BLaER1 treated with 17β-estradiol and CSF1 and Interleukin-3, amounts not matched to agents 10 nM and 100 nM (cell line): ENCODE measurements at regions not wholly inside any gene's neighbourhood (a gene's known extent, or its start where the extent isn't known, plus 50 kb on each side); places are given as distances from the start of the nearest gene placed in this dataset.

Experiments
- H3K27ac ChIP-seq, 11 experiments: shearing (Covaris generic); formaldehyde crosslinking; 2 replicates each; pipeline ENCODE4 v1.8.1; 2022
- H3K27me3 ChIP-seq, 11 experiments: shearing (Covaris generic); formaldehyde crosslinking; 2 replicates each; pipeline ENCODE4 v1.8.1; 2022
- H3K36me3 ChIP-seq, 11 experiments: shearing (Covaris generic); formaldehyde crosslinking; 2 replicates each; pipeline ENCODE4 v1.8.1; 2022
- H3K4me1 ChIP-seq, 10 experiments: shearing (Covaris generic); formaldehyde crosslinking; 2 replicates each; pipeline ENCODE4 v1.8.1; 2022
- H3K4me2 ChIP-seq, 11 experiments: shearing (Covaris generic); formaldehyde crosslinking; 2 replicates each; pipeline ENCODE4 v1.8.1; 2022
- H3K4me3 ChIP-seq, 10 experiments: shearing (Covaris generic); formaldehyde crosslinking; 2 replicates each; pipeline ENCODE4 v1.8.1; 2022
- H3K9ac ChIP-seq, 11 experiments: shearing (Covaris generic); formaldehyde crosslinking; 2 replicates each; pipeline ENCODE4 v1.8.1; 2022
- H3K9me3 ChIP-seq, 11 experiments: shearing (Covaris generic); formaldehyde crosslinking; replicated peaks in 1 of 11; 2 replicates each; pipeline ENCODE4 v1.8.1; 2022
- H4K20me1 ChIP-seq, 11 experiments: shearing (Covaris generic); formaldehyde crosslinking; 2 replicates each; pipeline ENCODE4 v1.8.1; 2022
- Cebpa-rat ChIP-seq, 11 experiments: shearing (Covaris generic); IDR thresholded peaks; 2 replicates each; pipeline ENCODE4 v1.8.1; 2022

GRCh38 chr21:28337315-28337714 is 655.4 kb downstream of the LTN1 start:
- no peak overlapping the region for H3K4me3 ChIP-seq
- no peaks in the 10 kb centered on the region for H3K27me3 ChIP-seq
- TF ChIP-seq Cebpa-rat (IDR thresholded peaks at IDR 0.05), result no peak
- H3K9ac ChIP-seq, result no peak overlapping the region
- no peaks in the 10 kb centered on the region for H3K9me3 ChIP-seq
- H3K27ac ChIP-seq, result no peak overlapping the region
- no peak overlapping the region for H3K4me2 ChIP-seq
- no peaks in the 10 kb centered on the region for H4K20me1 ChIP-seq
- peaks cover 0 to 11% (median 9%) of the 10 kb centered on the region in 10 experiments; a peak in 9 of 20 replicates for H3K4me1 ChIP-seq
- no peaks in the 10 kb centered on the region for H3K36me3 ChIP-seq

- no peak overlapping the region for H3K27ac ChIP-seq
- no peaks in the 10 kb centered on the region for H3K27me3 ChIP-seq
- peaks cover 0 to 11% (median 9%) of the 10 kb centered on the region in 10 experiments; a peak in 9 of 20 replicates for H3K4me1 ChIP-seq
- no peaks in the 10 kb centered on the region for H3K36me3 ChIP-seq
- no peak overlapping the region for H3K4me3 ChIP-seq
- H4K20me1 ChIP-seq, result no peaks in the 10 kb centered on the region
- TF ChIP-seq Cebpa-rat (IDR thresholded peaks at IDR 0.05), result no peak
- H3K9me3 ChIP-seq, result no peaks in the 10 kb centered on the region
- H3K4me2 ChIP-seq, result no peak overlapping the region
- no peak overlapping the region for H3K9ac ChIP-seq
Measured at GRCh38 chr21:28336314-28336713, 656.4 kb downstream of the LTN1 start.

- H3K27me3 ChIP-seq, result no peaks in the 10 kb centered on the region
- no peaks in the 10 kb centered on the region for H4K20me1 ChIP-seq
- H3K4me3 ChIP-seq, result no peak overlapping the region
- no peak overlapping the region for H3K9ac ChIP-seq
- H3K4me2 ChIP-seq, result no peak overlapping the region
- H3K9me3 ChIP-seq, result peaks cover 0 to 7% (median 5%) of the 10 kb centered on the region in 11 experiments; a peak in 6 of 22 replicates
- no peaks in the 10 kb centered on the region for H3K36me3 ChIP-seq
- no peak for TF ChIP-seq Cebpa-rat (IDR thresholded peaks at IDR 0.05)
- H3K27ac ChIP-seq, result no peak overlapping the region
- peaks cover 0 to 11% (median 8%) of the 10 kb centered on the region in 10 experiments; a peak in 9 of 20 replicates for H3K4me1 ChIP-seq
Measured at GRCh38 chr21:28334407-28334806, 658.3 kb downstream of the LTN1 start.

- Histone ChIP-seq H3K9me3 (peaks cover 6 to 14% (median 12%) of the 10 kb centered on the region in 11 experiments; a peak in 20 of 22 replicates), H3K27me3 (no peaks in the 10 kb centered on the region), H4K20me1 (no peaks in the 10 kb centered on the region), H3K4me3 (no peak overlapping the region), H3K36me3 (no peaks in the 10 kb centered on the region), H3K4me1 (peaks cover 0 to 4% (median under 1%) of the 10 kb centered on the region in 10 experiments; a peak in 8 of 20 replicates), H3K9ac (no peak overlapping the region), H3K4me2 (no peak overlapping the region), H3K27ac (no peak overlapping the region)
- no peak for TF ChIP-seq Cebpa-rat (IDR thresholded peaks at IDR 0.05)
Measured at GRCh38 chr21:28333578-28334075, 659.0 kb downstream of the LTN1 start.

- H3K4me1 ChIP-seq, result no peaks in the 10 kb centered on the region
- no peak overlapping the region for H3K9ac ChIP-seq
- no peak overlapping the region for H3K4me3 ChIP-seq
- H4K20me1 ChIP-seq, result no peaks in the 10 kb centered on the region
- H3K27ac ChIP-seq, result no peak overlapping the region
- no peak for TF ChIP-seq Cebpa-rat (IDR thresholded peaks at IDR 0.05)
- H3K36me3 ChIP-seq, result no peaks in the 10 kb centered on the region
- peaks cover 12 to 21% (median 18%) of the 10 kb centered on the region in 11 experiments; a peak in 21 of 22 replicates for H3K9me3 ChIP-seq
- H3K27me3 ChIP-seq, result no peaks in the 10 kb centered on the region
- no peak overlapping the region for H3K4me2 ChIP-seq
Measured at GRCh38 chr21:28332796-28333195, 659.9 kb downstream of the LTN1 start.

GRCh38 chr21:28325618-28326017 is 667.1 kb downstream of the LTN1 start:
- H3K4me1 ChIP-seq, result no peaks in the 10 kb centered on the region
- no peaks in the 10 kb centered on the region for H3K27me3 ChIP-seq
- H3K36me3 ChIP-seq, result no peaks in the 10 kb centered on the region
- H4K20me1 ChIP-seq, result no peaks in the 10 kb centered on the region
- peaks cover 13 to 24% (median 19%) of the 10 kb centered on the region in 11 experiments; a peak in 21 of 22 replicates for H3K9me3 ChIP-seq
- no peak overlapping the region for H3K9ac ChIP-seq
- H3K4me2 ChIP-seq, result no peak overlapping the region
- TF ChIP-seq Cebpa-rat (IDR thresholded peaks at IDR 0.05), result no peak
- no peak overlapping the region for H3K4me3 ChIP-seq
- no peak overlapping the region for H3K27ac ChIP-seq

- peaks cover 8 to 22% (median 16%) of the 10 kb centered on the region in 11 experiments; a peak in 21 of 22 replicates for H3K9me3 ChIP-seq
- H4K20me1 ChIP-seq, result no peaks in the 10 kb centered on the region
- H3K27me3 ChIP-seq, result no peaks in the 10 kb centered on the region
- no peak overlapping the region for H3K4me2 ChIP-seq
- TF ChIP-seq Cebpa-rat (IDR thresholded peaks at IDR 0.05), result no peak
- H3K36me3 ChIP-seq, result no peaks in the 10 kb centered on the region
- H3K4me3 ChIP-seq, result no peak overlapping the region
- no peak overlapping the region for H3K9ac ChIP-seq
- no peak overlapping the region for H3K27ac ChIP-seq
- H3K4me1 ChIP-seq, result no peaks in the 10 kb centered on the region
Measured at GRCh38 chr21:28324690-28325089, 668.0 kb downstream of the LTN1 start.

- Histone ChIP-seq H3K9ac (no peak overlapping the region), H3K27ac (no peak overlapping the region), H3K4me3 (no peak overlapping the region), H3K36me3 (no peaks in the 10 kb centered on the region), H3K9me3 (peaks cover 0 to 16% (median 0%) of the 10 kb centered on the region in 11 experiments; a peak in 3 of 22 replicates), H3K27me3 (no peaks in the 10 kb centered on the region), H3K4me2 (no peak overlapping the region), H4K20me1 (no peaks in the 10 kb centered on the region), H3K4me1 (no peaks in the 10 kb centered on the region)
- TF ChIP-seq Cebpa-rat (IDR thresholded peaks at IDR 0.05), result no peak
Measured at GRCh38 chr21:28317177-28317950, 675.3 kb downstream of the LTN1 start.

- Histone ChIP-seq H3K4me1 (no peaks in the 10 kb centered on the region), H3K9ac (no peak overlapping the region), H3K4me3 (no peak overlapping the region), H4K20me1 (no peaks in the 10 kb centered on the region), H3K4me2 (no peak overlapping the region), H3K27ac (no peak overlapping the region), H3K27me3 (no peaks in the 10 kb centered on the region), H3K9me3 (peaks cover 0 to 9% (median 0%) of the 10 kb centered on the region in 11 experiments; a peak in 1 of 22 replicates), H3K36me3 (no peaks in the 10 kb centered on the region)
- no peak for TF ChIP-seq Cebpa-rat (IDR thresholded peaks at IDR 0.05)
Measured at GRCh38 chr21:28311411-28312190, 681.1 kb downstream of the LTN1 start.
